ENCODE measurements at regions not wholly inside any gene's neighbourhood (a gene's known extent, or its start where the extent isn't known, plus 50 kb on each side); places are given as distances from the start of the nearest gene placed in this dataset.

GRCh38 chr10:128498378-128498730, 372.1 kb upstream of the MKI67 start:
- no peak for DNase-seq (ENCODE audit: low read depth)

GRCh38 chr10:128498746-128499145, 372.5 kb upstream of the MKI67 start:
- DNase-seq (ENCODE audit: low read depth), result no peak

GRCh38 chr10:128499486-128499885, 373.3 kb upstream of the MKI67 start:
- no peak for DNase-seq (ENCODE audit: low read depth)

- no peak for DNase-seq (ENCODE audit: low read depth)
Observed at GRCh38 chr10:128499956-128500355, 373.7 kb upstream of the MKI67 start.

GRCh38 chr10:128500642-128501041, 374.4 kb upstream of the MKI67 start:
- DNase-seq (ENCODE audit: low read depth), result no peak

GRCh38 chr10:128505346-128505745, 379.1 kb upstream of the MKI67 start:
- DNase-seq (ENCODE audit: low read depth), result no peak

- no peak for DNase-seq (ENCODE audit: low read depth)
Observed at GRCh38 chr10:128506423-128506822, 380.2 kb upstream of the MKI67 start.

GRCh38 chr10:128507066-128507465, 380.8 kb upstream of the MKI67 start:
- no peak for DNase-seq (ENCODE audit: low read depth)

GRCh38 chr10:128511284-128511683, 385.1 kb upstream of the MKI67 start:
- DNase-seq (ENCODE audit: low read depth), result no peak

GRCh38 chr10:128512767-128513166, 386.5 kb upstream of the MKI67 start:
- no peak for DNase-seq (ENCODE audit: low read depth)

- DNase-seq (ENCODE audit: low read depth), result no peak
Observed at GRCh38 chr10:128514536-128514935, 388.3 kb upstream of the MKI67 start.

GRCh38 chr10:128516180-128516579, 390.0 kb upstream of the MKI67 start:
- no peak for DNase-seq (ENCODE audit: low read depth)

GRCh38 chr10:128517167-128517566, 390.9 kb upstream of the MKI67 start:
- no peak for DNase-seq (ENCODE audit: low read depth)

- DNase-seq (ENCODE audit: low read depth), result no peak
Observed at GRCh38 chr10:128518000-128518399, 391.8 kb upstream of the MKI67 start.

- DNase-seq (ENCODE audit: low read depth), result no peak
Observed at GRCh38 chr10:128519581-128519980, 393.4 kb upstream of the MKI67 start.

- no peak for DNase-seq (ENCODE audit: low read depth)
Observed at GRCh38 chr10:128520211-128520815, 394.1 kb upstream of the MKI67 start.

- no peak for DNase-seq (ENCODE audit: low read depth)
Observed at GRCh38 chr10:128522551-128523308, 396.5 kb upstream of the MKI67 start.

- DNase-seq (ENCODE audit: low read depth), result no peak
Observed at GRCh38 chr10:128525444-128525843, 399.2 kb upstream of the MKI67 start.

- DNase-seq (ENCODE audit: low read depth), result no peak
Observed at GRCh38 chr10:128525936-128526335, 399.7 kb upstream of the MKI67 start.

- no peak for DNase-seq (ENCODE audit: low read depth)
Observed at GRCh38 chr10:128526791-128527375, 400.7 kb upstream of the MKI67 start.

GRCh38 chr10:128527711-128528110, 401.5 kb upstream of the MKI67 start:
- no peak for DNase-seq (ENCODE audit: low read depth)

- no peak for DNase-seq (ENCODE audit: low read depth)
Observed at GRCh38 chr10:128528167-128528566, 401.9 kb upstream of the MKI67 start.

- DNase-seq (ENCODE audit: low read depth), result no peak
Observed at GRCh38 chr10:128528781-128529180, 402.6 kb upstream of the MKI67 start.

GRCh38 chr10:128529225-128529624, 403.0 kb upstream of the MKI67 start:
- no peak for DNase-seq (ENCODE audit: low read depth)
